HG02981 (cell line): ENCODE measurements at regions not wholly inside any gene's neighbourhood (a gene's known extent, or its start where the extent isn't known, plus 50 kb on each side); places are given as distances from the start of the nearest gene placed in this dataset.
"Not testable (repeated sequence)": the region's sequence is repeated elsewhere in the genome, so short reads cannot be mapped to it uniquely, and the experiment has no call there.

Experiments used
- ATAC-seq: cut with Tn5 transposase; IDR thresholded peaks from one replicate; pipeline ENCODE4 v1.9.1; 2021; ENCODE audit warnings: mild to moderate bottlenecking, moderate library complexity; ENCODE audit not compliant: unreplicated experiment

DNA sequence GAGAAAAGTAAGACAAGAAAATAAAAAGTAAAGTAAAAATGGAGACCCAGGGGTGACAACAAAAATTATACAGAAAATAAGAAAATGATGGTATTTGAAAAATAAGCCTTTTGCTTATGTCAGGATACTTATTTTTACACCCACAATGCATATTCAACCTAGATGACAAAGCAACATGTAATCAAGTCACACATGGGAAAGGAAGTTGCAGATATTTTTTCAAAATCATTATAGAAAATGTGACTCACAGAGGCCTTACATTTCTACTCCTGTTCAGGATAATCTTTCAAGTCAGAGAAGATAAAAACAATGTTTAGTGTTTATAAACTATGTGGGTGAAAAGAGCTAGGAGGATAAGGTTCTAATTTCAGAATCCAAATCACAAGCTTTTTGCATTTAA is 275.3 kb upstream of the UBE2E3 start:
- ATAC-seq: no peak

DNA sequence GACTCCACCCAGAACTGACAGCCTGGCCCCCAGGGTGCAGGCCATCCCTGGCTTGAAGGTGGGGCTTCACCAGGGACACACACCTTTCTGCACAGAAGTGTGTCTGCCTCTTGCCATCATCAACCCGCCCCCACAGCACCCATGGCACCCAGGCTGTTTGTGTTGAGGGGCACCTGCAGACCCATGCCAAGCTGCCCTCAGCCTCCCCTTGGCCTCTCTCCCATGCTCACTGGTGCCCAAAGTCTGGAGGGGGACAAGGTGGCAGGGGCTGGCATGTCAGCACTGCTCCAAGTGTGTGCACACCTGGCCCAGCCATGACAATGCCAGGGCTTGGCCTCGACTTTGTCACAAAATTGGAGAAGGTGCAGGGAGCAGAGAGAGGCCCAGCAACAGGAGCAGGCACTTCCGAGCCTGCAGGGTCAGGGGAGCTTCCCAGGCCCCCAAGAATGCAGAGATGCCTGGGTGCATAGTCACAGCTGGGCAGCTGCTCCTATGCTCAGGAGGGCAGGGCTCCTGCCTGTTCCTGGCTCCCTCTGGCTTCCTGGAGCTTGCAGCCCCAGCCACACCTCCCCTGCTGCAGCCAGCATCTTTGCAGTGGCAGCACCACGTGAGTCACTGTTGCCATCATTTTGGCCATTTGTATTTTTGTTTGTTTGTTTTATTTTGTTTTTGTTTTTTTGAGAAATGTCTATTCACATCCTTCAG is 280.6 kb upstream of the UBE2E3 start:
- no peak for ATAC-seq

DNA sequence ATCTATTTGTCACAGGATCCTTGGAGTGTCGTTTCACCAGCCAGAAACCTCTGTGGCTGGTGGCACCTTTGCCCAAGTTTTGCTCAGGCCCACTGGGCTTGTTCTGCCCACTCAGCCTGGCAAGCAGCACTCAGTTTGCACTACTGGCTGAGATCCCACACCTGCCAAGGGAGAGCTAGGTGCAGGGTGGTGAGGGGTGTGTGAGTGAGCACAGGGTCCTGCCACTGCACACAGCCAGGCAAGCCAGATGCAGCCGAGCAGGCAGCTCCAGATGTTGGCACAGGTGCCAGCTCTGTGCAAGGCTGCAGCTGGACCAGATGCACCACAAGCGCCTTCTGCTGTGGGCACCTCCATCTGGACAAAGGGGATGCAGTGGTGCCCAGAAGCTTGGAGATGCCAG is 281.7 kb upstream of the UBE2E3 start:
- no peak for ATAC-seq

DNA sequence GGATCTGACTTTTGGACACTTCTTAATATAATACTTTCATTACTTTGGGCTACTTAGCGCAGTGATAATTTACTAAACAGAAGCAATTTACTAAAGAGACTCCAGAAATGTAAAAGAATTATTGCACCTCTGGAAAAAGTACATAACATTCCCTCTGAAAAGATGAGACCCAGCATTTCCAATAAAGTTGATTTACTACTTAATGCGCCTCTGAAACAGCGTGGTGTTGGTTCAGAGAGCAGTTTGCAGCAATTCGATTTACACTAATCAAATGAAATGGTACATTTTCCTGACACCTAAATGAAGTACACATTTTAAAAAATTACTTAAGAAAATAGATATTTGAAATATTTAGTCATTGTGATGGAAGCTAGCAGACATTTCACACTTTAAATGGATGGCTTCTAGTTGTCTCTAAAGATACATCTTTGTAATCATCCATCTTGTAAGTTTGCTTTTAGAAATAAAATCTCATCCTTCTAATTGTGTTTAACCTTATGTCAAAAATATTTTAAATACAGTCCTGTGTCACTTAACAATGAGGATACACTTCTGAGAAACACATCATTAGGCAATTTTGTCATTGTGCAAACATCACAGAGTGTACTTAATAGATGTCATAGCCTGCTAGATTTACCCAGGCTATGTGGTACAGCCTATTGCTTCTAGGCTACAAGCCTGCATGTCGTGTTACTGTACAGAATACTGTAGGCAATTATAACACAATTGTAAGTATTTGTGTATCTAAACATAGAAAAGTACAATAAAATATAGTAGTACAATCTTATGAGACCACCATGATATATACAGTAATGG is 284.6 kb upstream of the UBE2E3 start:
- ATAC-seq: no peak

DNA sequence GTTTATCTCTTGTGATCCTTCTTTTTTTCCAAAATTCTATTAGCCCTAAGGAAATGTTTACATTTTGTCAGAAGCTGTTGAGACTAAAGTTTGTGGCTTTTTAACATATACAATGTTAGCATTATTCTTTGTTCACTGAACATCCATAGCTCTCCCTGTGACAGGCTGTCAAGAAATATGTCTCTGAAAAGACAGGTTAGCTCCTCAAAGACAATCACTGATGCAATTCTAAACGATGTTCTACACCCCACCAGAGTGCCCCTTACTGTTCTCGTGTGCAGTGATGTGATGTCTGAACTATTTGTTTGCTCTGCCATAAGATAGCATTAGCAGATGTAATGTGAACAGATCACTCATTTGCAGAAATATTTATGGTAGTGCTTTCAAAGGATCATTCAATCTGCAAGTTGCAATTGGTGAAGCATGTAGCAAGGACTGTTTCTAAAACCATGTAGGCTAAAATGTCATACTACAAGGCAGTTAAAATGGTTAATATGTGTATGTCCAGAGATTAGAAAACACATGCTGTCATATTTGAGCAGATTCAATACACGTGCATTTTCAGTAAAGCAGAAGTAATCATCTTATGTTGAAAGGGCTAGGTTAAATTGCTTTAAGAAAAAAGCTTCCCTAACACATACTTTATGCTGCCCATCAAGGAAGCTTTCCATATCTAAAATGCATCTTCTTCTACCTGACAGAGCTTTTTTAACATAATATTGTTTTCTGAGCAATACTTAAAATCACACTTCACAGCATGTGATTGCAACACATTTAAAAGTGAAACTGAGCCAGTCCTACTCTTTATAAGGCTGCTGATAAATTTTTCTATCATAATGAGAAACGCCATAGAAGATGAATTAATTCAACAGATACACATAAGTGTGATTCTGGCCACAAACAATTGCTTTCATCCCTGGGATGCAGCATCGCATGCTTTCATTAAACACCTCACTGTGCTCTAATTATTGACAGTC is 285.7 kb upstream of the UBE2E3 start:
- ATAC-seq: no peak

DNA sequence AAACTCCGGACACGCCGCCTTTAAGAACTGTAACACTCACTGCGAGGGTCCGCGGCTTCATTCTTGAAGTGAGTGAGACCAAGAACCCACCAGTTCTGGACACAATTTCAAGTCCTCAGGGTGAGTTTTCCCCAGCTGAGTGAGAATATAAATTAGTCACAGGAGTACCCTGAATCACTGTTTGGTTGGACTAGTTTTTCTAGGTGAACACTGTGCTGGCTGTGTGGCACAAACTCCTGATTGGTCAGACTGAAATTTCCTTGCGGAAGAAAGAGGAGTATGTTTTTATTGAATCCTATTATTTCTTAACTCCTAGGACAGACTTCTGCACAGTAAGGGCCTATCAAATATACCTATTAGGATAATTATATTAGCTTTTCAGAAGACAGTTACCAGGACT is 288.1 kb upstream of the UBE2E3 start:
- ATAC-seq: no peak

DNA sequence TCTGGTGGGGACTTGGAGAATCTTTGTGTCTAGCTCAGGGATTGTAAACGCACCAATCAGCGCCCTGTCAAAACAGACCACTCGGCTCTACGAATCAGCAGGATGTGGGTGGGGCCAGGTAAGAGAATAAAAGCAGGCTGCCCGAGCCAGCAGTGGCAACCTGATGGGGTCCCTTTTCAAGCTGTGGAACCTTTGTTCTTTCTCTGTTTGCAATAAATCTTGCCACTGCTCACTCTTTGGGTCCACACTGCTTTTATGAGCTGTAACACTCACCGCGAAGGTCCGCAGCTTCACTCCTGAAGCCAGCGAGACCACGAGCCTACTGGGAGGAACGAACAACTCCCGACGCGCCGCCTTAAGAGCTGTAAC is 288.6 kb upstream of the UBE2E3 start:
- not testable (repeated sequence) for ATAC-seq

DNA sequence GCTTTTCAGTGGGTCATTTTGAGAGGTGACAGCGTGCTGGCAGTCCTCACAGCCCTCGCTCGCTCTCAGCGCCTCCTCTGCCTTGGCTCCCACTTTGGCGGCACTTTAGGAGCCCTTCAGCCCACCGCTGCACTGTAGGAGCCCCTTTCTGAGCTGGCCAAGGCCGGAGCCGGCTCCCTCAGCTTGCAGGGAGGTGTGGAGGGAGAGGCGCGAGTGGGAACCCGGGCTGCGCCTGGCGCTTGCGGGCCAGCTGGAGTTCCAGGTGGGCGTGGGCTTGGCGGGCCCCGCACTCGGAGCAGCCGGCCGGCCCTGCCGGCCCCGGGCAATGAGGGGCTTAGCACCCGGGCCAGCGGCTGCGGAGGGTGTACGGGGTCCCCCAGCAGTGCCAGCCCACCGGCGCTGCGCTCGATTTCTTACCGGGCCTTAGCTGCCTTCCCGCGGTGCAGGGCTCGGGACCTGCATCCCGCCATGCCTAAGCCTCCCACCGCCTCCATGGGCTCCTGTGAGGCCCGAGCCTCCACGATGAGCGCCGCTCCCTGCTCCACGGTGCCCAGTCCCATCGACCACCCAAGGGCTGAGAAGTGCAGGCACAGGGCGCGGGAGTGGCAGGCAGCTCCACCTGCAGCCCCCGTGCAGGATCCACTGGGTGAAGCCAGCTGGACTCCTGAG is 289.1 kb upstream of the UBE2E3 start:
- not testable (repeated sequence) for ATAC-seq

DNA sequence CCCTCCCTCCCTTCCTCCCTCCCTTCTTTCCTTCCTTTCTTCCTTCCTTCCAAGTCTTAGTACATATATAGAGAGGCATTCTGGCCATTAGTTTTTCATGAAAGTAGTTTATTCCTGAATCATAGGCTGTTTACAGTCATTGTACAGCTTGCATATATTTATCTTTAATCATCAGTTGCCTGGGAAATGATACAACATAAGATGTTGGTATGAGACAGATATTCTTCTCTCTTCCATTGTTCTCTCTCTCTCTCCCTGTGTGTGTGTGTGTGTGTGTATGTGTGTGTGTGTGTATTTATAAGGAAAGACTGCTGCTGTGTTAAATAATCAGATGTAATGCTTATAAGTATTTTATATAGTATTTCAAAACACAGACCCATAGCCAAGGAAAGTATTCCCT is 289.8 kb upstream of the UBE2E3 start:
- ATAC-seq: no peak

DNA sequence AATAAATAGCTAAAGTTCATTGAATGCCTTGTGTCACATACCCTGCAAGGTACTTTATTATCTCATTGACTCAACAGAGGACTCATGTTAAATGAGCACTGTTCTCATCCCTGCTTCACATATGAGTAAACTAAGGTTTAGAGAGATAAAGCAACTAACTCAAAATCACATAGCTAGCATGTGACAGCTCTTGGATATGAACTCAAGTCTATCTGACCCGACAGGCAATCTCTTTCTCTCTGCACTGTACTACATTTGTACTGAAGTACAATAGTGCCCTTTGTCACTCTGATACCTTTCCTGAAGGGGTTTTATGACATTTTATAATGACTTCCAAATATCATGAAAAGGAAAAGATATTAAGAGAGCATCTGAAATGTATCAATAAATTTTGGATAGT is 297.5 kb upstream of the UBE2E3 start:
- no peak for ATAC-seq

DNA sequence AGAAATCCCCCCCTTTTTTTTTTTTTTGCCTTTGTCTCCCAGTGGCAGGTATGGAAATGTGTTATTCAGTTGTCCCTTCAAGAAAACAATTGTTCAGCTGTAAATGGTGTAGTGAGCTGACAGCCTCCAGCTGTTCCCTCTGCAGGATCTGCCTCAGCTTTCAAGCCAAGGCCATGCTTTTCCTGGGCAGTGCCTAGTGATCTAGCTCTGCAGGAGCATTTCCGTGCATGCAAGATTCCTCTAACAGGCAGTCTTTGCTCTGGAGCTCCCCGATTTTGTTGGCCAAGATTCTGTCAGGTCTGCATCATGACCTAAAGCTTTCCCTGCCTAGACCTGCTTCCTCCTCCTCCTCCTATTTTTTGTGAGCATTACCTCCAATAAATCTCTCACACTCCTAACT is 300.7 kb upstream of the UBE2E3 start:
- ATAC-seq: no peak

DNA sequence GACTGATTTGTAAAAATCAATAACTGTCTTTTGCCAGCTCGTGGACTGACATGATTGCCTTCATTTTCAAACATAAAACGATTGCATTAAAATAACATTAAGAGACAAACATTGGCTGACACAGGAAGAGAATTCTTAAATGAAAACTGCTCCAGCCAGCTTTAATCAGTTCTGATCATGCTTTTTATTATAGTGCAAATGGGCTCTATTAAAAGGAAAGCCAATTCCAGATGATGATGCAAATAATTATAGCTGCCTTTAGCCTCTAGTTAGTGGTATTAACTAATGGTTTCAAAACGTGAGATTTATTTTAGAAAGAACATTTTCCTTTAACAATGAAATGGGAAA is 301.8 kb upstream of the UBE2E3 start:
- no peak for ATAC-seq

DNA sequence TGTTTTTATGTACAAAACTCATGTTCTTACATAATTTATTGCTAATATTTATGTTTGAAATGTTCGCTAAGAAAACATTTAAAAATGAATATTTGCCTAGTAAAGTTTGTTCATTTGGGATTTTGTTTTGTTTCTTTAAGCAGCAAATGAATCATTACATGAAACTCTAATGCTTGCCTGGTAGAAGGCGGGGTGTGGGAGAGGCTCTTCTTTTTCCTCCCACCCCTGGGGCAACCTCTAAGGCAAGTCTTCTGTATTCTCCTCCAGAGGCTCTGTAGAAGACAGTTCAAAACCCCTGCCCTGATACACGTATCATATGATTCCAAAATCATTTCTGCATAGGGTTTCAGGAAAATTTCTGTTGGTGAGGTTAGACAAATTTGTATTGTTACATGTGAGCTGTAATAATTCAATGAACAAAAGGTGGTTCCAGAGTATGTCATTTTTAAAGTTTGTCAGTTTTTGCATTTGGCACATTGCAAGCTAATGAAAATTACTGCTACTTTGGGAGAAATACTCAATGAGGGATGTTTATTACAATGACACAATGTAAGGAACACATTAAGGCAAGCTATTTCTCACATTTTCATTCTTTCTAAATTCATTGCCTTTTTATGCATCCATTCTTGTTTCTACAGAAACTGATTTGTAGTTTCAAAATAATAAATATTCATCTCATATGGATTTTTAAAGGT is 302.3 kb upstream of the UBE2E3 start:
- ATAC-seq: no peak

DNA sequence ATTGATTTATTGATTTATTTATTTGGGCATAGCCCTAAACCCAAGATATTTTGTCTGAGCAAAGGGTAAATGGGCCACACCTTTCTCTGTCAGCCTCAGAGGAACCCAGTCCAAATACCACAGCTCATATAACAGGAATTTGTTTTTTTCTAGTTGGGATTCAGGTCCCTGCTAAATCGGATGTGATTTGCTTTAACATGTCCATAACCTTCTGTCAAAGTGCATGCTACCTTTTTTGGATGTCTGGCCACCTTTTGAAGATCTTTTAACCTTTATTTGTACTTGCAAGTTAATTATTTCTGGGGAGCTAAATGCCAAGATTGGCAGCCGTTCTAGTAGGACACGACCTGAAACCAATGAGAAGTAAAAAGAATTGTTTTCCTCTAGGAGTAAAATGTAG is 303.2 kb upstream of the UBE2E3 start:
- ATAC-seq: no peak

DNA sequence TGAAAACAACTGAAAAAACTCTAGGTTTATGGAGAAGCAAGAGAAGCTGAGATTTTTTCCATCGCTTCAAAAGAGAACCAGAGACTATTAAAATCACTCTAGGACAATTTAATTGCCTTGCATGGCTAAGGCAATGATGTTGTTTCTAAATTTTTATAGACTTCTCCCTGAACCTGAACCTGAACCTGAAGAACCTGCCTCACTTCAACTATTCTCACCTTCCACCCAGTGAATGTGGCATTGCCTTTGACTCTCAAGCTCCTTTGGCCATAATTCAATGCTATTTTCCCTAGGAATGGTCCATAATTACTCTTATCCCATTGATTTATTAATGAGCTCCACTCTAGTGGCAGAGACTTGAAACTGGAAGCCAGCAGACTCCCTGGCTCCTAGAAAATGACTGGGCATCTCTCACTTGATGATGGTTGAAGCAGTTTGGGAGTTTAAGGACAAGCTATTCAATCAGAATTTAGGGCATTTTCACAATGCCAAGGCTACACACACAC is 303.8 kb upstream of the UBE2E3 start:
- no peak for ATAC-seq

DNA sequence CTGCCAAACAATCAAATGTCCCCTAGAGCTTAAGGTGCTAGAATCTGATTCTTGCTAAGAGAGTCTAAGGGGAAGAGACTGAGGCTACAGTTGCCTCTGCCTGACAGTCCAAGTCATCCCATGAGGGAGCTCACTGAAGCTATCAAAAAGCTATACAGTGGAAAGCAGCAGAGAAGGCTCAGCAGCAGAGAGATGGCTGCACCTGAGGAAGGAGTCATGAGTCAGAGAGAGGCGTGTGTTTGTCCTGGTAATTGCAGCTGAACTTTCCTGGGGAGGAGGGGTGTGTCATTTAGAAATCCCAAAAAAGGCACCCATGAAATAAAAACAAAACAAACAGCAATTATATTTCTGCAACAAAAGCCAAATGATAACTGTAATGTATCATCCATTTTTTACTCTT is 305.2 kb upstream of the UBE2E3 start:
- no peak for ATAC-seq

DNA sequence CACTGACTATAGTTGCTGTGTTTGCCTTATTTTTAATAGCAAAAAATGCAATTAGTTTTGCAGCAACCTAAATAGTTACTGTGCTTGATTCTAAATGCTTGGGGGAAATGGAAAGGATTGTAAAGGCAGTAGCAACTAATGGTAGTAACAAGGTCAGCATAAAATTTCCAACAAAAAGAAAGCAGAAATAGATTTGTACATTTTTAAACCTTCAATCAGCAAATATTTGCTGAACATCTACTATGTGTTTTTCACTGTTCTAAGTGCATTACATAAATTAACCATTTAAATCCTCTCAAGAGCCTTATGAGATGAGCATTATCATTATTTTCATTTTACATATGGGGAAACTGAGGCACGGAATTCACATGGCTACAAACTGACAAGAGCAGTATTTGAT is 308.0 kb upstream of the UBE2E3 start:
- ATAC-seq: no peak

DNA sequence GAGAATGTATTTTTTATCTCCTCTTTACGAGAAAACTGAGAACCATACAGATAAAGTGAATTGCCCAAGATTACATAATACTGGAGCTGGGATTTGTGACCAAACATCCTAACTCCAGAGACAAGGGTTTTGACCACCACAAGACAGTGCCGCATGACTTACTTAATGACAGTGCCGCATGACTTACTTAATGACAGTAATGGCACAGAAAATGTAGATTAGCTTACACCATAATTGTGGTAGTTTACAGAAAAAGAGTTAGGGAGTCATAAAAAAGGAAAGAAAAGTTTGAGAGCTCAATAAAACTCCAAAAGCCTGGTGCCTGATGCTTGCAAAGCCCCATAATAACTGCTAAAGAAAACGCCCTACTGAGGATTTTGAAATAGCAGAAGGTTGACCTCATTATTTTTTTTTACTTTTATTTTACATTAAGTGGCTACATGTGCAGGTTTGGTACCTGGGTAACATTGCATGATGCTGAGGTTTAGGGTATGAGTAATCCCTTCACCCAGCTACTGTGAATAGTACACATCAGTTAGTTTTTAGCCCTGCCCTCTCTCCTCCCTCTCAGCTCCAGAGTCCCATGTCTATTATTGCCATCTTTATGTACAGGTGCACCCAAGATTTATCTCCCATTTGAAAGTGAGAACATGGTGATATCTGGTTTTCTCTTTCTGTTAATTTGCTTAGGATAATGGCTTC is 310.0 kb upstream of the UBE2E3 start:
- ATAC-seq: no peak

DNA sequence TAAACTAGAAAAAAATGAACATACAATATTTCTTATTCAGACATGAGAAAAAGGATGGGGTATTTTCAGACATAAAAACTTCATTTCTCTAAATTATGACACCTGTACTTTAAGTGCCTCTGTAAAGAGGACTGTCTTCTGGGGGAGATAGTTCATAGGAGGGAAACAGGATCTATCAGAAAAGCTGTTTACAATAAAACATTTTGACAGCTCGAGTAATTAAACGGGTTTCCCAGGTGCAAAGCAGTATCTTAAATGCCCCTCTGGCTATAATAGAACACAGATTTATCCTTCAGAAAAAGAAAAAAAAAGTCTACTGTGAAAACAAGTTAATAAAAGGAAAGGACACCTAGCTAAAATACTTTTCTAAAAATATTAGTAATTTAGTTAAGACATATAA is 311.4 kb upstream of the UBE2E3 start:
- ATAC-seq: no peak

DNA sequence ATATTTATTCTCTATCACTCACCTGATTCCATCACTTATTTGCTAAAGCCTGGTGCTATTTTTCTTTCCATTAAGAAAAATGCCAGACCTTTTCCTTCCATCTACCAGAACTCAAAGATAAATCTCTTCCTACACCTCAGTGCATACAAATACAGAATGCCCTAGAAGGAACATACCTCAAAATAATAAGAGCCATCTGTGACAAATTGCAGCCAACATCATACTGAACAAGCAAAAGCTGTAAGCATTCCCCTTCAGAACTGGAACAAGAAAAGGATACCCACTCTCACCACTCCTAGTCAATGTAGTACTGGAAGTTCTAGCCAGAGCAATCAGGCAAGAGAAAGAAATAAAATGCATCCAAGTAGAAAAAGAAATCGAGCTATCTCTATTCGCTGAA is 315.9 kb upstream of the UBE2E3 start:
- no peak for ATAC-seq
